Liver (tissue), 3 donors: ENCODE measurements at regions not wholly inside any gene's neighbourhood (a gene's known extent, or its start where the extent isn't known, plus 50 kb on each side); places are given as distances from the start of the nearest gene placed in this dataset.

Experiments used
- ATF3 ChIP-seq: IDR thresholded peaks from 2 replicates; pipeline ENCODE4 v1.6.1; 2016; ENCODE audit warnings: antibody characterized with exemption
- CTCF ChIP-seq: fragments of 150-350 bp; IDR thresholded peaks from 2 replicates; pipeline ENCODE4 v1.5.1; 2017; ENCODE audit warnings: improper control_type of control experiment, low read depth, low read length; ENCODE audit not compliant: missing input control
- EGR1 ChIP-seq, 2 donors: IDR thresholded peaks; 2 replicates each; pipeline ENCODE4 v1.6.1; 2016 to 2018; ENCODE audit warnings: antibody characterized with exemption in 2 of 2, low read depth in 2 of 2
- JUND ChIP-seq, 2 donors: IDR thresholded peaks; 2 replicates each; pipeline ENCODE4 v1.6.1; 2016; ENCODE audit warnings: antibody characterized with exemption in 2 of 2
- MAX ChIP-seq: IDR thresholded peaks from 2 replicates; pipeline ENCODE4 v1.6.1; 2016; ENCODE audit warnings: antibody characterized with exemption
- RAD21 ChIP-seq, 2 donors: IDR thresholded peaks; 2 replicates each; pipeline ENCODE4 v1.6.1; 2016; ENCODE audit warnings: antibody characterized with exemption in 2 of 2, mild to moderate bottlenecking in 2 of 2
- REST ChIP-seq: IDR thresholded peaks from 2 replicates; pipeline ENCODE4 v1.6.1; 2016; ENCODE audit warnings: antibody characterized with exemption, mild to moderate bottlenecking
- RXRA ChIP-seq, 2 donors: IDR thresholded peaks; 2 replicates each; pipeline ENCODE4 v1.6.1; 2017 to 2018; ENCODE audit warnings: antibody characterized with exemption in 2 of 2, mild to moderate bottlenecking in 1 of 2
- SP1 ChIP-seq: IDR thresholded peaks from 2 replicates; pipeline ENCODE4 v1.6.1; 2018; ENCODE audit warnings: antibody characterized with exemption, mild to moderate bottlenecking
- donor health status: healthy.
- donor health status: healthy.

GRCh38 chr20:4305091-4305490 is 56.0 kb upstream of the ADRA1D start:
- no peak for TF ChIP-seq CTCF
- TF ChIP-seq REST: no peak
- TF ChIP-seq RAD21 (IDR thresholded peaks at IDR 0.05): no peak
- TF ChIP-seq RXRA (IDR thresholded peaks at IDR 0.05): no peak
- no peak for TF ChIP-seq ATF3
- TF ChIP-seq JUND (IDR thresholded peaks at IDR 0.05): no peak
- no peak for TF ChIP-seq SP1
- no peak for TF ChIP-seq MAX
- no peak for TF ChIP-seq EGR1 (IDR thresholded peaks at IDR 0.05; ENCODE audit: low read depth in 2 of 2)
